ENCODE measurements at regions not wholly inside any gene's neighbourhood (a gene's known extent, or its start where the extent isn't known, plus 50 kb on each side); places are given as distances from the start of the nearest gene placed in this dataset.

GRCh38 chr2:58606799-58607198 lies 365.7 kb upstream of the FANCL start:
- TF ChIP-seq CTCF (IDR thresholded peaks at IDR 0.05) (no peak), POLR2A (IDR thresholded peaks at IDR 0.05) (no peak), POLR2AphosphoS5 (IDR thresholded peaks at IDR 0.05) (no peak)
